DLD1 (cell line): ENCODE measurements at regions not wholly inside any gene's neighbourhood (a gene's known extent, or its start where the extent isn't known, plus 50 kb on each side); places are given as distances from the start of the nearest gene placed in this dataset.

Source experiments
- in situ Hi-C: cut with HindIII; loops from 2 replicates; pipeline ENCODE4 v1.10.0; 2017; ENCODE audit warnings: low sequenced_read_pairs

GRCh38 chr11:69904161-69904973 is 85.2 kb upstream of the FGF3 start:
- in situ Hi-C loops, result no loop called here

GRCh38 chr11:69904974-69905535 is 85.8 kb upstream of the FGF3 start:
- in situ Hi-C loops, result no loop called here

DNA sequence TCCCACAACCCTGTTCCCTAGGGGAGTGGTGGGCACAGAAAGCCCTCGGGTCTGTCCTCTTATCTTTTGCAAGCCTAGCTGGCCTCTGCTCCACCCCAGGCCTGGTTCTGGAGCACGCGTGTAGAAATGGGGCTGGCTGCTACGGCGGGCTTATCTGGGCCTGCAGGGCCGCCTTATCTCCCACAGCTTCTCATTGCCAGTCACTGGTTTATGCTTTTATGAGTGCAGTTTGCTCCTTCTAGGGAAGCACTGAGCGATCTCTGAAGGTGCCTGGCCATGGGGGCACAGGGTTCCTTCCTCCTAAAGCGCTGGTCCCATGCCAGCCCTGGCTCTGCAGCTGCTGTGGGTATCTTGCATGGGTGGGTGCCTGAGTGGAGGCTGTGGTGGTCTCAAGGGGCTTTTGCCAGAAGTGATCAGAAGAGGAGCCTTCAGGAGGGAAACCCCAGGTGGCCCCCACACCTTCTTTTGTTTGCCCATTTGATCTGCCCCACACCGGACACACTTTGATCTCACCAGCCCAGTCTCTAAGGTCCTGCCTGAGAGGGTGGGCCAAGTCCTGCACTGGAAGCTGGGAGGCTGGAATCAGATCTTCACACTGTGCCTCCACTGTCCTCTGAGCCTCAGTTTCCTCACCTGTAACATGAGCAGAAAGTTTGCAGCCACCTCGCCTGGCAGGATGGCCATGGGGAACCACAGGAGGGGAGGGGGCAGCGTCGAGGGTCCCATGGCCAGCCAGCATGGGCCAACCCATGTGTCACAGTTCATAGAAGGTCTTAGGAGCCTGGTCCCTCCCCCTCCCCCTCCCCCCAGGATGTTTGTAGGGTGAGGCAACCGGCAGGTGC is 86.6 kb upstream of the FGF3 start:
- in situ Hi-C loops, result no loop called here

- in situ Hi-C loops, result no loop called here
Observed at GRCh38 chr11:69906453-69906907, 87.3 kb upstream of the FGF3 start.

- in situ Hi-C loops, result no loop called here
Observed at GRCh38 chr11:69907611-69908010, 88.4 kb upstream of the FGF3 start.

GRCh38 chr11:69908511-69909220 is 89.5 kb upstream of the FGF3 start:
- in situ Hi-C loops, result no loop called here

- in situ Hi-C loops, result no loop called here
Observed at GRCh38 chr11:69909561-69910518, 90.6 kb upstream of the FGF3 start.

GRCh38 chr11:69910519-69911309 is 91.5 kb upstream of the FGF3 start:
- in situ Hi-C loops, result no loop called here

DNA sequence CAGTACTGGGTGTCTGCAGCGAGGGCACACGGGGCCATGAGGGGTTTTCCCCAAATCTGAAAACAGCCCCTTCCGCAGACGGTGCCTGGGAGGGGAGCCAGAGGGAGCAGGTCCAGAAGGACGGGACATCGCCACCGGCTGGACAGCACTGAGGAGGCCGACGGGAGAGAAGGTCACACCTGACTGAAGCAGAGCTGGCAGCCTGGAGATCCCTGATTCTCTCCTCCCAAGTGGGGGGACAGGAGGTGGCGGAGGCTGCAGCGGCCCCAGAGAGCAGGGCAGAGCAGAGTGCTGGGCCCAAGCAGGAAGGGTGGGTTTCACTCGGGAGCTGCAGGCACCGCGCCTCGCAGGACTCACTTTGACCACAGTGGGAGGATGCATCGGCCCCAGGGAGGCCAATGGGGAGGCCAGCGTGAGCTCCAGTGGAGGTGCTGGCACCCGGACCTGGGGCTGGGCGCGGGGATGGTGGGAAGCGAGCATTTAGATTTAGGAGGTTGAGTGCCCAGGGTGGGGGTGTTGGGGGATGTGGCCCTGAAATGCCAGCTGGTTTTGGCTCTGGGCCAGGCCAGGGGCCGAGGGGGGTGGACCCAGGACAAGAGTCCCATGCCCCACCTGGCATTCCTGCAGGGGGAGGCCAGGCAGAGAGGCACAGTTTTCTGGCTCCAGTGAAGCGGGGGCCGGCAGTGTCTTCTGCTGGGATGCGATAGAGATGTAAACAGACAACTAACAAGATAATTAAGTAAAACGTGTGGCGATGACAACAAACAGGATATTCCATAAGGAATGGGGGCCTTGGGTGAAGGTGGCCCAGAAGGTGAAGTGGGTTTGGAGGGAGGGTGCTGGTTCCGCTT is 92.3 kb upstream of the FGF3 start:
- in situ Hi-C loops, result no loop called here

- in situ Hi-C loops, result no loop called here
Observed at GRCh38 chr11:69912161-69912910, 93.1 kb upstream of the FGF3 start.

- in situ Hi-C loops, result no loop called here
Observed at GRCh38 chr11:69912911-69913451, 93.8 kb upstream of the FGF3 start.

- in situ Hi-C loops, result no loop called here
Observed at GRCh38 chr11:69913591-69914285, 94.5 kb upstream of the FGF3 start.

DNA sequence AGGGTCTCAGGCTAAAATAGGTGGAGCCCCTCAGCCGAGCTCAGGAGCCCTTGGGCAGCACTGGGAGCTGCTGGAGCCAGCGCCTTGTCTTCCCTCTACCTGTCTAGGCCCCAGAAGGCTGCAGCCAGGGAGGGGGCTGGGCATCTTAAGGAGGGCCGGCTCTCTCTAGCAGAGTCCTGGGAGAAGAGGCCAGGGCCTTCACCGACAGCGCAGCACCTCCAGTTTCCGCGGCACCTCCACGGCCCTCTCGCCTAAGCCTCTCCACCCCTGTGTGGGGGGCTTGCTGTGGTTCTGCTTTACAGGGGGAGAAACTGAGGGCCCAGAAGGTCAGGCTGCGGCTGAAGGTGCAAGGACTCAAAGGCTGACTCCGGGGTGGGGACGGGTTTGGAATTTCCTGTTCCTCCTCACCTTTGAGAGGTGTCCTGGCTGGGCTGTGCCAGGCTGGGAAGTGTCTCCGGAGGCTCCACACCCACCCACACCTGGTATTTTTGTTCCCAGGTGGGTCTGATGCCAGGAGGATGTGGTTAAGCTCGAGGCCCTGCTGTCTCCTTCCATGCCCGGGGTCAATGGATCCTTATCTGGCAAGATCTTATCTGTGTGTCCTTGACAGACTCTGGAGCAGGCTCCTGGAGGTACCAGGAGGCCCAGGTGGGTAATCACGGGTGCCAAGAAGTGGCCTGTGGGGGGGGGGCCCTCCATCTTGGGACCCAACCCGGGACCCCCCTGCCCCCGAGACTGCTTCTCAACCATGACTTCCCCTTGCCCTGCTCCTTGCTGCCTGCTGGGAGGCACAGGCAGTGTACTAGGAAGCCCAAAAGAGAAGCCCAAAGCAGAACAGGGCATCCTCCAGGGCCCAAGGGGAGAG is 95.3 kb upstream of the FGF3 start:
- in situ Hi-C loops, result no loop called here

DNA sequence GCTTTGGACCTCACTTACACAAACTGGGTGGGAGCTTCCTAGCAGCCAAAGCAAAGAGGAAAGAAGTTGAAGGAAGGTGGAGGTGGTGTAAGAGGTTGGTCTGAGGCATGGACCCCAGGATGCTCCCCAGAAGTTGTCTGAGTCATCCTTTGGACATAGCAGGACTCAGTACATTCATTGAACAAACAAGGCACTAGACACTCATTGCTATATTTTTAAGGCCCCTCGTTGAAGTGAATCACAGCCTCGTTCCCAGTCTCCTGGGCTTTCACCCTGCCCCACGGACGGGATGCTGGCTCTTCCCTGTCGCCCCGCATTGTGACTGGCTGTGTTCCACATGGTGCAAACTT is 95.9 kb upstream of the FGF3 start:
- in situ Hi-C loops, result no loop called here

DNA sequence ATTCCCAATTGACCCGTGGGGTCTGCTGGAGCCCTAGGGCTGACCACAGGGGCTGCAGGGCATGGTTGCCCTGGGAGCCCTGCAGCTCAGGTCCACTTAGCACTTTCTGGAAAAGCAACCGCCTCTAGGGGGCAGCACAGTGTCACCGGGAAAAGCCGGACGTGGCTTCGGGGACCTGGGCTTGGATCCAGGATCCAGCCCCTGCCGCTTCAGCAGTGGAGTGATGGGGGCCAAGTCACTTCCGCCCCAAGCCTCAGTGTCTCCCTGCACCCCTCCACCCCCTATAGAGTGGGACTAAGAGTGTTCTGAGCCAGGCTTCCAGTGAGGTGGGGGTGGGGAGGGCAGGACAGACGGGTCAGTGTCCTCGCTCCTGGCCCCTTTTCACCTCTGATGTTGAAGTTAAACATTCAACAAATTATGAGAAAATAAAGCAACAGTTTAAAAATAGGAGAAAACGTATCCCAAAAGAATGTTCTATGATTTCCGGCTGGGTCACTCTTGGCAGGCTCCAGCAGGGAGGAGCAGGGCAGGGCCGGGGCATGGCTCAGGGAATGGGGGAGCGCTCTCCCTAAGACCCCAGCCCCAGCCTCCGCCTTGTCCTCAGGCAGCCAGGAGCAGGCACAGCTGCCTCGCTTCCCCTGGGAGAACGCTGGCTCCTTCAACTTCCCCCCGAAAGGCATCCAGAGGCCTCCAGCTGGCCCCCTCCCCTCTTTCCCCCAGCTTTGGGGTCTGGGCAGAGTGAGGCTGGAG is 96.5 kb upstream of the FGF3 start:
- in situ Hi-C loops, result no loop called here
